ENCODE measurements at regions not wholly inside any gene's neighbourhood (a gene's known extent, or its start where the extent isn't known, plus 50 kb on each side); places are given as distances from the start of the nearest gene placed in this dataset.

GRCh38 chr20:62562831-62563230, 79.5 kb upstream of the SLCO4A1 start:
- intact Hi-C loops (cut with DNase I) = no loop called here
- Histone ChIP-seq H3K36me3 (no peaks in the 10 kb centered on the region), H3K27me3 (peaks cover 0 to 83% (median 2%) of the 10 kb centered on the region in 4 donors), H3K4me3 (no peak overlapping the region), H3K9me3 (no peaks in the 10 kb centered on the region), H3K27ac (no peak overlapping the region), H3K4me1 (peaks cover 0 to 7% (median 0%) of the 10 kb centered on the region in 3 donors)
- DNase-seq = no peak
- WGBS, 2 donors = 67 to 69% methylated on average over 13 to 17 of the region's 18 CpGs
- no peak for TF ChIP-seq CTCF (IDR thresholded peaks at IDR 0.05)
- TF ChIP-seq POLR2A (IDR thresholded peaks at IDR 0.05) = no peak

- intact Hi-C loops (cut with DNase I) = no loop called here
- Histone ChIP-seq H3K4me1 (no peaks in the 10 kb centered on the region), H3K27ac (no peak overlapping the region), H3K27me3 (peaks cover 0 to 83% (median 2%) of the 10 kb centered on the region in 4 donors), H3K4me3 (no peak overlapping the region), H3K9me3 (no peaks in the 10 kb centered on the region), H3K36me3 (no peaks in the 10 kb centered on the region)
- 93% methylated on average over 3 of the region's 15 CpGs; no CpG with 5 or more reads in 1 of the 2 donors for WGBS, 2 donors
- TF ChIP-seq CTCF (IDR thresholded peaks at IDR 0.05) = no peak
- TF ChIP-seq POLR2A (IDR thresholded peaks at IDR 0.05) = no peak
- DNase-seq = no peak
These were observed 78.7 kb upstream of the SLCO4A1 start for GRCh38 chr20:62563561-62563960.

DNA sequence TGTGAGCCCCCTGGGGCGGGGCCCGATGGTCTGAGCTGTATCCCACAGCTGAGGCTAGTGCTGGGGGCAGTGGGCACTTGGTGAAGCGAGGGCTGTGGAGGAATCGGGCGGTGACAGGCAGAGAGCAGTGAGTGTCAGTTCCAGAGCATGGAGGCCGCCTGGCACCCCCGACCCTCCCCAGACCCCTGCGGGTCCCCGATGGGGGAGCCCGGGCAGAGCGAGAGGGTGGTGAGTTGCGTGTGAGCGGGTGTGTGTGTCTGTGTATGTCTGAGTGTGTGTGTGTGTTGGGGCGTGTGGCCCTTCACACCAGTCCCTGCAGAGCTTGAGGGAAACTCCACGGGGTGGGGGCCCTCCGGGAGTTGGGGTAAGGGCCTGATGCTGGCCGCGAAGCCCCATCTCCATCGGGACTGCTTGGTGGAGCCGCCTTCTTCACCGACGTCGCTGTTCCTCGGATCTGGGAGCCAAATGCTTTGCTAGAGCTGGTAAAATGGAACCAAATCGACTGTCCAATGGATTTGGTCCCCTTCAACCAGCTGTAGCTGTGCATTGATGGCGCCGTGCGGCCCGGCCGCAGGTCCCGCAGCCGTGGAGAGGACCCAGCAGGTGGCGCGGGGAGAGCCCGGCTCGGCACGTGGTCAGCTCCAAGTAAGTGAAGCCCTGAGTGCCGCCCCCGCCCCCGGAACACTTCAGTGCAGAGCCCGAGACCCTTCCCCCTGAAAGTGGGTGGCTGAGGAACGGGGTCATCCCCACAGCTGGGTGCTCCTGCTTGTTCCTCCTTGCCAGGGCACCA, 77.7 kb upstream of the SLCO4A1 start:
- Histone ChIP-seq H3K9me3 (no peaks in the 10 kb centered on the region), H3K36me3 (no peaks in the 10 kb centered on the region), H3K4me3 (no peak overlapping the region), H3K27me3 (peaks cover 0 to 83% (median 2%) of the 10 kb centered on the region in 4 donors), H3K27ac (no peak overlapping the region), H3K4me1 (no peaks in the 10 kb centered on the region)
- intact Hi-C loops (cut with DNase I) = no loop called here
- 85 to 88% methylated on average over 7 to 29 of the region's 42 CpGs for WGBS, 2 donors
- DNase-seq = no peak
- no peak for TF ChIP-seq POLR2A (IDR thresholded peaks at IDR 0.05)
- no peak for TF ChIP-seq CTCF (IDR thresholded peaks at IDR 0.05)

DNA sequence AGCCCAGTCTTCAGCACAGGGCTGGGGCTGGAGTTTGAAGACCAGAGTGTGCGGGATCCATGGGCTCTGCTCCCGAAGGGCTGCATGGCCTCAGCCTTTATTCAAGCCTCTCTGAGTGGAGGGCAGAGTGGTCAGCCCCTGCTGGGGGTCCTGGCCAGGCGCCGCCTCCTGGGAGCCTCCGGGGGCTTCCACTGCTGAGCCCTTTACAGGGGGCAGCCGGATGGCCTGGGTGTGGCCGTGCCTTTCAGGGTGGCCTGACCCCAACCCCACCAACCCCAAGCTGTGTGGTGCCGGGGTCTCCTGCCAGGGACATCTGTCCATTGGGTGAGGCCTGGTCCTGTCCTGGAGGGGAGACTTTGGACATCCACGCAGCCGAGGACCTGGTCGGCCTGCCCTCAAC, 76.0 kb upstream of the SLCO4A1 start:
- DNase-seq = no peak
- H3K36me3 ChIP-seq = no peaks in the 10 kb centered on the region
- intact Hi-C loops (cut with DNase I) = no loop called here

More for the DNA sequence above, 76.0 kb upstream of the SLCO4A1 start:
- Histone ChIP-seq H3K9me3 (no peaks in the 10 kb centered on the region), H3K27ac (no peak overlapping the region), H3K4me1 (no peaks in the 10 kb centered on the region), H3K4me3 (no peak overlapping the region), H3K27me3 (peaks cover 0 to 76% (median under 1%) of the 10 kb centered on the region in 4 donors)
- TF ChIP-seq CTCF (IDR thresholded peaks at IDR 0.05) (no peak), POLR2A (IDR thresholded peaks at IDR 0.05) (no peak)
- 73% methylated on average over 2 of the region's 11 CpGs; no CpG with 5 or more reads in 1 of the 2 donors for WGBS, 2 donors

Data from esophagus squamous epithelium (tissue), 5 donors.